GM21515 (cell line): ENCODE measurements at regions not wholly inside any gene's neighbourhood (a gene's known extent, or its start where the extent isn't known, plus 50 kb on each side); places are given as distances from the start of the nearest gene placed in this dataset.
"Not testable (repeated sequence)": the region's sequence is repeated elsewhere in the genome, so short reads cannot be mapped to it uniquely, and the experiment has no call there.

ENCODE experiments used
- ATAC-seq: cut with Tn5 transposase; IDR thresholded peaks from one replicate; pipeline ENCODE4 v1.9.1; 2021; ENCODE audit not compliant: unreplicated experiment

DNA sequence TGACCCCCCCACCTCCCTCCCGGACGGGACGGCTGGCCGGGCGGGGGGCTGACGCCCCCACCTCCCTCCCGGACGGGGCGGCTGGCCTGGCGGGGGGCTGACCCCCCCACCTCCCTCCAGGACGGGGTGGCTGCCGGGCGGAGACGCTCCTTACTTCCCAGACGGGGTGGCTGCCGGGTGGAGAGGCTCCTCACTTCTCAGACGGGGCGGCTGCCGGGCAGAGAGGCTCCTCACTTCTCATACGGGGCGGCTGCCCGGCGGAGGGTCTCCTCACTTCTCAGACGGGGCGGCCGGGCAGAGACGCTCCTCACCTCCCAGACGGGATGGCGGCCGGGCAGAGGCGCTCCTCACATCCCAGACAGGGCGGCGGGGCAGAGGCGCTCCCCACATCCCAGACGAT is 84.7 kb downstream of the OR2B2 start:
- not testable (repeated sequence) for ATAC-seq

DNA sequence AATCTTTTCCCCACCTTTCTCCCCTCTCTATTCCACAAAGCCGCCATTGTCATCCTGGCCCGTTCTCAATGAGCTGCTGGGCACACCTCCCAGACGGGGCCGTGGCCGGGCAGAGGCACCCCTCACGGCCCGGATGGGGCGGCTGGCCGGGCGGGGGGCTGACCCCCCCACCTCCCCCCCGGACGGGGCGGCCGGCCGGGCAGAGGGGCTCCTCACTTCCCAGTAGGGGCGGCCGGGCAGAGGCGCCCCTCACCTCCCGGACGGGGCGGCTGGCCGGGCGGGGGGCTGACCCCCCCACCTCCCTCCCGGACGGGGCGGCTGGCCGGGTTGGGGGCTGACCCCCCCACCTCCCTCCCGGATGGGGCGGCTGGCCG is 85.6 kb downstream of the OR2B2 start:
- not testable (repeated sequence) for ATAC-seq

DNA sequence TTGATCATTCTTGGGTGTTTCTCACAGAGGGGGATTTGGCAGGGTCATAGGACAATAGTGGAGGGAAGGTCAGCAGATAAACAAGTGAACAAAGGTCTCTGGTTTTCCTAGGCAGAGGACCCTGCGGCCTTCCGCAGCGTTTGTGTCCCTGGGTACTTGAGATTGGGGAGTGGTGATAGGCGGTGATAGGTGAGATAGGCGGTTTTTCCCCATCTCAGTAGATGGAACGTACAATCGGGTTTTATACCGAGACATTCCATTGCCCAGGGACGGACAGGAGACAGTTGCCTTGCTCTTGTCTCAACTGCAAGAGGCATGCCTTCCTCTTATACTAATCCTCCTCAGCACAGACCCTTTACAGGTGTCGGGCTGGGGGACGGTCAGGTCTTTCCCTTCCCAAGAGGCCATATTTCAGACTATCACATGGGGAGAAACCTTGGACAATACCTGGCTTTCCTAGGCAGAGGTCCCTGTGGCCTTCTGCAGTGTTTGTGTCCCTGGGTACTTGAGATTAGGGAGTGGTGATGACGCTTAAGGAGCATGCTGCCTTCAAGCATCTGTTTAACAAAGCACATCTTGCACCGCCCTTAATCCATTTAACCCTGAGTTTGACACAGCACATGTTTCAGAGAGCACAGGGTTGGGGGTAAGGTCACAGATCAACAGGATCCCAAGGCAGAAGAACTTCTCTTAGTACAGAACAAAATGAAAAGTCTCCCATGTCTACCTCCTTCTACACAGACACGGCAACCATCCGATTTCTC is 86.2 kb downstream of the OR2B2 start:
- ATAC-seq: not testable (repeated sequence)

DNA sequence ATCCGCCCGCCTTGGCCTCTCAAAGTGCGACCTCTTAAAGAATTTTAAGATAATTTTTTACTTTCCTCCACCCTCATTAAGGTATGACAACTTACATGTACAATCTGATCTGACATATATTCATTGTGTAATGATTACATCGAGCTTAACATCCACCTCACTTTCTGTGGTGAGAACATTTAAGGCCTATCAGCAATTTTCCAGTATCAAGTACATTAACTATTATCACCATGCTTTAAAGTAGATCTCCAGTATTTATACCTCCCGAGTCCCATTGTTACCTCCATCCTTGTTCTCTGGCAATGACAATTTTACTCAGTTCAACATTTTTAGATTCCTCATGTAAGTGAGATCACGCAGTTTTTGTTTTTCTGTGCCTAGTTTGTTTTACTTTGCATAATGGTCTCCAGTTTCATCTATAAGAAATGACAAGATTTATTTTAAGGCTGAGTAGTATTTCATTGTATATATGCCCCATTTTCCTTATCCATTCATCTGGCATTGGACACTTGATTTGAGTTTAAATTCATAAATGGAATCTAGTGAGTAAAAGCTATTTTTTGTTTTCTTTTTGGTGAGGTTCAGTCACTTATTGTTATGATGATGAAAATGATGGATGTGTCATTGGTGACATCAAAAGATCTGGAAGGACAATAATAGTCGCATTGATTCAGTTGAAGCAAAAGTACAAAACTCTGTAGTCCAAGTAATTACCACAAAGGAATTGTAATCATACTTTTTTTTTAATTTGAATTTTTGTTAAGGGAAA is 87.0 kb downstream of the OR2B2 start:
- ATAC-seq: no peak

DNA sequence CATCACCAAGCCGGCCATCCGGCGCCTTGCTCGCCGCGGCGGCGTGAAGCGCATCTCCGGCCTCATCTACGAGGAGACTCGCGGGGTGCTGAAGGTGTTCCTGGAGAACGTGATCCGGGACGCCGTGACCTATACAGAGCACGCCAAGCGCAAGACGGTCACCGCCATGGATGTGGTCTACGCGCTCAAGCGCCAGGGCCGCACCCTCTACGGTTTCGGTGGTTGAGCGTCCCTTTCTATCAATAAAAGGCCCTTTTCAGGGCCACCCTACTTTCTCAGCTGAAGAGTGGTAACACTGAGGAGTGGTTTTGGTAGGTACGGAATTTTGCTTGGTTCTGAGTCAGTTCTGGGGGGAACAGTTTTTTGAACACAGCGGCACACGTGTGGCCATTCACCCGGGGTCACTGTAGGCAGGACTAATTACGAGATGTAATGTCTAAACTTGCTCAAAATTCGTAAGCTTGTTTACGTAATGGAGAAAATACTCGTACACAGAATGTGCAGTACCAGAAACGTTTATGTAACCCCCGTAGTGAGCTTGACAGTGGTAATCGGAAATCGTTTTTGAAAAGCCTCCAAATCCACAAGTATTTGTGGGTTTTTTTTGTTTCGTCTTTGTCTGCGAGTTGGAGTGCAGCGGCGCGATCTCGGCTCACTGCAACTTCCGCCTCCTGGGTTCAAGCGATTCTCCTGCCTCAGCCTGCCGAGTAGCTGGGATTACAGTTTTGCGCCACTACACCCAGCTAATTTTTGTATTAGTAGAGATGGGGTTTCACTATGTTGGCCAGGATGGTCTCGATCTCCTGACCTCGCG is 87.8 kb downstream of the OR2B2 start:
- ATAC-seq: not testable (repeated sequence)

DNA sequence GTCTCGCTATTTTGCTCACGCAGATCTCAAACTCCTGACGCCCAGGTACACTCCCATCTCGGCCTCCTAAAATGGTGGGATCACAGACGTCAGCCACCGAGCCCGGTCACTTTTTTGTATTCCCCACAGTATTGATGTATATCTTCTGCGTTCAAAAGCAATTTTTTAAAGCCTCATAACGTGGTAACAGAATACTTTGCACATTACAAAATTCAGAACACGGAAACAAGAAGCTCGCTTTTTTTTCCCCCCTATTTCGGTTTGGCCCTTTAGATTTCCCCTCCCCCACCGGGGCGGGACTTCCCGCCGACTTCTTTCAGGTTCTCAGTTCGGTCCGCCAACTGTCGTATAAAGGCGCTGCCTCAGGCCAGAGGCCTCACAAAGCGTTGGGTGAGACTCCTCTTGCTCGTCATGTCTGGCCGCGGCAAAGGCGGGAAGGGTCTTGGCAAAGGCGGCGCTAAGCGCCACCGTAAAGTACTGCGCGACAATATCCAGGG is 88.4 kb downstream of the OR2B2 start:
- ATAC-seq: peak; percentile 81

DNA sequence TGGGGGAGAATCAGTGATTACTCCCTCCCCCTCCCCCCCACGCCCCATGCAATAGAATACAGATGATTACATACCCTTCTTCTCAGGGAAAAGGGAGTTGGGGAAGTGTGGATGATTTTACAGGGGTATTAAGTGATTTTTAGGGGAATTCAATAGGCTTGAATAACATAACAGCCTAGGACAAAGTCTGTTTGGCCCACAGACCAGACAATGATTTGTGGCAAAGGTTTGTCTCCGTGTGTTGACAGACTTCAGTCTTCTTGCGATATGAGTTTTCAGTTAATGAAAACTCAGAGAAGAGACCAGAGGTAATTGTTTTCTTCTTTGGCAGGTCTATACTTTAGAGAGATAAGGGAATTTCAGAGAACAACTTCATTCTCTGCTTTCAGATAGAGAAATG is 95.3 kb downstream of the OR2B2 start:
- ATAC-seq: no peak

DNA sequence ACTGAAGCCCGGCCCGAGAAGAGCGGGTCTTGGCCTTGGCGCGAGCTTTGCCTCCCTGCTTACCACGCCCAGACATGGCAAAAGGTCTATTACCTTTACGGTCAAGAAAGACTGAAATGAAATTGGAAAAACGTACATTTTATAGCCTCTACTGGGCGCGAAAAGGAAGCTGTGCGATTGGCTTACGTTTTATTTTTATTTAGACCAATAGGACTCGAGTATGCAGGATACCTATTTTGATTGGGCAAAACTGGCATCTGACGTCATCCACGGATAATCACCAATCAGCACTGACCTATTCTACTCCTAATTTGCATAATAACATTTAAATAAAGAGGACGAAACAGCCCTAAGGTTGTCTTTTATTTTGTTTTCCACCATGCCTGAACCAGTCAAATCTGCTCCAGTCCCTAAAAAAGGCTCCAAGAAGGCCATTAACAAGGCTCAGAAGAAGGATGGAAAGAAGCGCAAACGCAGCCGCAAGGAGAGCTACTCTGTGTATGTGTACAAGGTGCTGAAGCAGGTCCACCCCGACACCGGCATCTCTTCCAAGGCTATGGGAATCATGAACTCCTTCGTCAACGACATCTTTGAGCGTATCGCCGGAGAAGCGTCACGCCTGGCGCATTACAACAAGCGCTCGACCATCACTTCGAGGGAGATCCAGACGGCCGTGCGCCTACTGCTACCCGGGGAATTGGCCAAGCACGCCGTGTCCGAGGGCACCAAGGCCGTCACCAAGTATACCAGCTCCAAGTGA is 97.4 kb downstream of the OR2B2 start:
- peak; percentile 54 for ATAC-seq

DNA sequence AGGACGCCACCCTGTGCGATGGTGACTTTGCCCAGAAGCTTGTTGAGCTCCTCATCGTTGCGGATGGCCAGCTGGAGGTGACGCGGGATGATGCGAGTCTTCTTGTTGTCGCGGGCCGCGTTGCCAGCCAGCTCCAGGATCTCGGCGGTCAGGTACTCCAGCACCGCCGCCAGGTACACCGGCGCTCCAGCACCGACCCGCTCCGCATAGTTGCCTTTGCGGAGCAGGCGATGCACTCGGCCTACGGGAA is 97.9 kb downstream of the OR2B2 start:
- ATAC-seq: not testable (repeated sequence)

DNA sequence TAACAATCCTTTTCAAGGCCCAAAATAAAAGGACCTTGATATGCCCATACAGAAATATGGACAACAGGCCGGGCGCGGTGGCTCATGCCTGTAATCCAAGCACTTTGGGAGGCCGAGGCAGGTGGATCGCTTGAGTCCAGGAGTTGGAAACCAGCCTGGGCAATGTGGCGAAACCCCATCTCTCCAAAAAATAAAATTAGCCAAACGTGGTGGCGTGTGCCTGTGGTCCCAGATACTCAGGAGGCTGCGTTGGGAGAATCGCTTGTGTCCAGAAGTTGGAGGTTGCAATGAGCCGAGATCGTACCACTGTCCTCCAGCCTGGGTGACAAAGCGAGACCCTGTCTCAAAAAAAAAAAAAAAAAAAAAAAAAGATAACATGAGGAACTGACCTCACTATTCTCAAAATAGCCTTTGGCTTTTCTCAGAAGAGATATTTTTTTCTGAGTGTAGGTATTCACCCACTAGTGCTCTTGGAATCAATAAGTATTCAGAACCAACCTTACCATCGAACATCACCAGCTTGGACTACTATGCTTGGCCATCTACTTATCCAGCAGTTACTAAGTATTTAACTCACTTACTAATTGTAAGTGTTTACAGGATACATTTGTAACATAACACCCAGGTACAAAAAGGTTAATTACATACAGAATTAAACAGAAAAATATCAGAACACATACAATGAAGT is 99.2 kb downstream of the OR2B2 start:
- no peak for ATAC-seq

DNA sequence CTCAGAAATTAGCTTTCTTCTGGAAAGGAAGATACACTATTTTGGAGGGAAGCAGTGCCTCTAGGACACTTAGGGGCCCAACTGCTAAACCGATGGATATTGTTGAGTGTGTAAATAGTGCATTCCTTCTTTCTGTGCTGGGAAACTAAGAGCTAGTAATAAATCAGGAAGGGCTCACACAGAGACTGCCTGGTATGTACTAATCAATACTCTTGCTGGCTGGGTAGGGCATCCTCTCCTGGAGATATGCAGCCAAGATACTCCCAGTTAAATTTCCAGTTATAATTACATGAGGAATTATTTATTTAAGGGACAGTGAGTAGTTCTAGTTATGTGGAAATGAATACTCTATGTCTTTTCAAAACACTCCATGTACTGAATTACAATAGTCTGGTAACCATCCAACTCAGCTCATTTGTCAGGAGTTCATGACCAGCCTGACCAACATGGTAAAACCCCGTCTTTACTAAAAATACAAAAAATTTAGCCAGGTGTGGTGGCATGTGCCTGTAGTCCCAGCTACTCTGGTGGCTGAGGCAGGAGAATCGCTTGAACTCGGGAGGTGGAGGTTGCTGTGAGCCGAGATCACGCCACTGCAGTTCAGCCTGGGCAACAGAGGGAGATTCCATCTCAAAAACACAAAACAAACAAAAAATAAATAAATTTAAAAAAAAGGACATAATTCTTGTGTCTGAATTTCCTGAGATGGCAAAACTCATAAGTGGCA is 100.0 kb downstream of the OR2B2 start:
- no peak for ATAC-seq

DNA sequence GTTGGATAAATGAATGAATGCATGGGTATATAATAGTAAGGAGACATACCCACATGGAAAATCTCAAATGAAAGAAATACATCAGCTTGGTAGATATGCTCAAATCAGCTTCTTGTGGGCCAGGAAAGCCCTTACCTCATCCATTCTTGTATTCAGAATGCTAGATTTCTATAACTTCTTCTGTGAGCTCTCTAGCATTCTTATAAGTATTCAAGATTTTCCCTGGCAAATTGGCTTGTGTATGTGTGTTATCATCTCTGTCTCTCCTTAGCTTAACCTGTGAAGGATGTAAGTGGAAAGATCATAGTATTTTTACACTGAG is 100.8 kb downstream of the OR2B2 start:
- ATAC-seq: no peak

DNA sequence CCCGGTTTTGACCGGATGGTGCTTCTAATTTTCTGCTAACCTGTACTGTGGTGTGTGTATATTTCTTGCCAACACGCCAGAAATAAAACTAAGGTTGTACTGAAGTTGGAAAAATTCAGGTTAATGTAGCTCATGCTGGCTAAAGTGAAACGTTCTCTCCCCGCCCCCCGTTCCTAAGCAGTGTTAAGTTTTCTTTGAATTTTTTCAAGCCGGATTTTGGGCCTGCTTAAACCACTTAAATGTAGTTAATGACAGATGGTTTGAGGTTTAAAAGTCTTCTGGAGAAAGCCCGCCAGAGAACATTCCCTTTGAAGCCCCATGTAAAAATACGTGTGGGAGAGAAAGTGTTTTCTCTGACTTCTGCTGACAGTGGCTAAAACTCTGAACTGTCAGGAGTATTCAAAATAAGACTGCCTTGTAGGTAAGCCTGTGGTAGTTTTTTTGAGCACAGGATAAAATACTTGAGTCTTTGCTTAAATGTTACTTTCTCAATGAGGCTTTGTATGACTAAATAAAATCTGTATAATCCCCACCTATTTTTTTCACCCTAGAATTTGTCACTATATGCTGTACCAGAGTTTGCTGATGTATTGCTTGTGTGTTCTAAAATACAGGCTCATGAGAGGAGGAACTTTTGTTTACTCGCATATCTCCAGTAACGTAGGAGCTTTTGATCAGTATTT is 101.3 kb downstream of the OR2B2 start:
- no peak for ATAC-seq

DNA sequence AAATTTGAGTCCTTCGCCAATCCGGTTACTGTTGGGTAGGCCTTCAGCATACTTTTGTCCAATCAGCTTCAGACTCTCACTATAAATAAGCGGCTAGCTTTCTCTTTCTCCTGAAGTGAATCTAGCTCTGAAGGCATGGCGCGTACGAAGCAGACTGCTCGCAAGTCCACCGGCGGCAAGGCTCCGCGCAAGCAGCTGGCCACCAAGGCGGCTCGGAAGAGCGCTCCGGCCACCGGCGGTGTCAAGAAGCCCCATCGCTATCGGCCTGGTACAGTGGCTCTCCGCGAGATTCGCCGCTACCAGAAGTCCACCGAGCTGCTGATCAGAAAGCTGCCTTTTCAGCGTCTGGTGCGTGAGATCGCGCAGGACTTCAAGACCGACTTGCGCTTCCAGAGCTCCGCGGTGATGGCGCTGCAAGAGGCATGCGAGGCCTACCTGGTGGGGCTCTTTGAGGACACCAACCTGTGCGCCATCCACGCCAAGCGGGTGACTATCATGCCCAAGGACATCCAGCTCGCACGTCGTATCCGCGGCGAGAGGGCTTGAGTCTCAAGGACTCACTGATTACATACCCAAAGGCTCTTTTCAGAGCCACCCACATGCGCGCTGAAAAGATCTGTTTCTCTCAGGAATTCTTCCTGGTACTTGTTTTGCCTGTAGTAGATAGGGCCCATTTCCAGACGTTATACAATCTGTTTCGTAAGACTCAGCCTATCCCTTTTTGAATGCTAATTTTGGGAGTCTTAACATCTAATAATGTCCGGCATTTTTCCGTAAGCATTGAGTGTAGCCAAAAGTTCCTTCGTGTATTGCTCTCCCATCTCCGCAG is 102.0 kb downstream of the OR2B2 start:
- ATAC-seq: peak; percentile 36

DNA sequence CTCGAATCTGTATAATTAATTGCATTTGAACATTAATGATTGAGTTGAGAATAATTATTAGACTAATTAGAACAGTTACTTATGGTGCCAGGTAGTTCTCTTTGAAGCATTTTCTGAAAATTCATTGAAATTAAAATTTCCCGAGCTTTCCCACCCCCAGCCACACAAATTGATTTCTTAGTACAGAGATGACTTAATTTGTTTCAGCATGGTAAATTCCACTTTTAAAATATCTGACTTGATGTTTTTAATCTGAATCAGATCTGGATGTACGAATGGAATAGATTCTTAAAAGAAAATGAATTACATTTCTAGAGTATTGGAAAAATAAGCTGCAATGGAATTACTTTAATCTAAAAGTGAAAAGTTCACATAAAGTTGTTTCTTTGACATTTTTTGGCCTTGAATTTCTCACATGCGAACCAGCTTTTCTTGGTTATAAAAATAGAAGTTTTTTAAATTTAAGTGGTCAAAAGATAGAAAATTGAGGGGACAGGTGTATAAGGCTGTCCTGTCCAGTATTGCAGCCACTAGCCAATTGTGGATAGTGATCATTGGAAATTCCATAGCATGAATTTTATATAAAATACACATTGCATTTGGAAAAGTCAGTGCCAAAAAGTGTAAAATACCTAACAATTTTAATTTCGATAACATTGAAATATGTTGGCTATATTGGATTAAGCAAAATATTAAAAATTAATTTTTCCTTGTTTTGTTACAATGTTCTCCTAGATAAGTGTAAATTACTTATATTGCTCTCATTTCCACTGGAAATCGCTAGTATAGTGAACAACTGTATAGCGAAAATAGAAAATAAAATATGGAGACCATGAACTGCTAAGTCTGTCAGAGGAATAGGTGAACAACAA is 102.9 kb downstream of the OR2B2 start:
- no peak for ATAC-seq

DNA sequence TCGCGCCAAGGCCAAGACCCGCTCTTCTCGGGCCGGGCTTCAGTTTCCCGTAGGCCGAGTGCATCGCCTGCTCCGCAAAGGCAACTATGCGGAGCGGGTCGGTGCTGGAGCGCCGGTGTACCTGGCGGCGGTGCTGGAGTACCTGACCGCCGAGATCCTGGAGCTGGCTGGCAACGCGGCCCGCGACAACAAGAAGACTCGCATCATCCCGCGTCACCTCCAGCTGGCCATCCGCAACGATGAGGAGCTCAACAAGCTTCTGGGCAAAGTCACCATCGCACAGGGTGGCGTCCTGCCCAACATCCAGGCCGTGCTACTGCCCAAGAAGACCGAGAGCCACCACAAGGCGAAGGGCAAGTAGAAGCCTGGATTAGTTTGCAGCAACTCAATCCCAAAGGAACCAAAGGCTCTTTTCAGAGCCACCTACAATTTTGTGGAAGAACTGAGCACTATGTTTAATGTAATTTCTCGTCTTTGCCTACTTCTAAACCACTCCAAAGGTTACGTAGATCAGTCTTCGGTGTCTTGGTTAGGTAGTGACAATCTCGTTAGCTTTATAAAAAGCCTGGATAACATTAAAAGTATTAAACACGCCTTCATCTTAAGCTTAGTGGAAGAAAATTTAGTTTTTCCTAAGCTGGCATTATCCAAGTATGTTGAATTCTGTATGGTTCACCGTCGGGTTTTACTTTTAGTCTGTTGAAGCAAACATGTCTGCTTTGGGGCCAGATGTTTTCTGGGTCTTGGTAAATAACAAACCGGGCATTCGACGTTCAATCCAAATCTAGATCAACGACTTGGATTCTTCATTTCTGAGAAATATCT is 103.7 kb downstream of the OR2B2 start:
- ATAC-seq: not testable (repeated sequence)
